Stimulated activated CD8-positive, alpha-beta memory T cell treated with anti-CD3 and anti-CD28 coated beads, Interleukin-15, amount 100 ng/mL, for 48 hours (primary cell): ENCODE measurements at regions not wholly inside any gene's neighbourhood (a gene's known extent, or its start where the extent isn't known, plus 50 kb on each side); places are given as distances from the start of the nearest gene placed in this dataset.

Source experiments
- DNase-seq, 2 donors: peaks; one replicate each; pipeline ENCODE4 v3.0.0-alpha.2; 2020; ENCODE audit warnings: low read depth in 2 of 2

DNA sequence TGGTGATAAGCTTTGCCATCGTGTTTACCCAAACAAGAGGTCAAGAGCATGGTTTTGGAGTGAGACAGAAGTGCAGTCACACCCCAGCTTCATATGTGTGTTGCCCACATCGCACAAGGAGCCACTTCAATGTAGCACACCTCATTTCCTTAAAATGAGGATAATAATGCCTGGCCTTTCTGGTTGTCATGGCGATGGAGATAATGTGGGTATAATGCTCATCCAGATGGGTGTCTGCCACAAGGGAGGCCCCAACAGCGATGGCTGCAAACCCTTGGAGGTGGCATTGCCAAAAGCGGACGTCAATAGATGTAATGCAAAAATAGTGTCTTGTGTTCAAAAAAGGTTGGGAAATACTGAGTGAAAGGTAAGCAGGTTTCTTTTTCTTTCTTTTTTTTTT lies 83.1 kb upstream of the AJAP1 start:
- DNase-seq, result no peak

DNA sequence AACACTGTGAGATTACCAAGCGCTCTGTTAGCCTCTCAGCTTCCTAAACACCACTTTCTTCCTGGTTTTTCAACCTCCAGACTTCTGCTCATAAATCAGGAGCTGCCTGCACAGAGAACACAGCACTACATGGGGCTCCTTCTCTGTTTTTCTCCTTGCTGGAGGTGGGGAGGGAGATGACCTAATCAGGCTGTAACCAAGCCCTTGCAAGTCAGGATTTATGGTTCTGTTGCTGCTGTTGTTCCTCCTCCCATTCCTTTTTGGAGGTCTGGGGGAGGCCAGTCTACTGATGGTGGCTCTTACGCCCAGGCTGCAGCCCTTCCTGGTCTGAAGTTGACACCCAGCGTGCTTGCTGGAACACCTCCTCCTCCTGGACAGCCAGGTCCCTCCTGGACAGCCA lies 80.9 kb upstream of the AJAP1 start:
- DNase-seq, result no peak

DNA sequence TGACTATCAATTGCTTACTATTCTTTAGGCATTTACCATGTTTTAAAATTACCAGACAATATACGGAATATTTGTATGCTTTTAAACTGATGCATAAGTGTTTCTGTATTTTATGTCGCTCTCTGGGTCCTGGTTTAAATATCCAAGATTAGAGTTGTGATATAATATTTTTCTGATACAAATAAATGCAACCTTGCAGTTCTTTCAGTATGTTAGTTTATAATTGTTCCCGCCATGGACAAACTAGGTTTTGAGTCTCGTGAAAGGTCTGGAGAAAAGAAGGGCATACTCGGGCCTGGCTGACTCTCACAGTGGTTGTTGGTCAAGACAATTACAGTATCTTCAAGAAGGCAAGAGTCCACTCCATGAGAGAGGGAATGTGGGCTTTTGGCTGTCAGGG lies 72.6 kb upstream of the AJAP1 start:
- DNase-seq, result no peak

DNA sequence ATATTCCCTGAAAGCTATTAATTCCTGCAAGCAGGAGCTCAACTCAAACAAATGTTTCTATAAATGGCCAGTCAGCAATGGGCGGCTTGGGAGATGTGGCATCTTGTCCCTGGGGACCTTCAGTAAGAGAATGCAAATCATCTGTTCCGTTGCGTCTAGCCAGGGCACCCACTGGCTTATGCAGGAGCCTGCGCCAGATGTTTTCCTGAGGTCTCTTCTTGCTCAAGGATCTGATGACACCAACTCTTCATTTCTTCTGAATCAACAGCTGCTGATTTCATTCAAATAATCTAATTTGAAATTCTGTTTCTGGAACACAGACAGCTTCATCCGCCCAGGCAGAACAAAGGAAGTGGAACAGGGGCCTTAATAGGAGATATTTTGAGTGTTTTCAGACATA lies 70.0 kb upstream of the AJAP1 start:
- DNase-seq, result no peak

DNA sequence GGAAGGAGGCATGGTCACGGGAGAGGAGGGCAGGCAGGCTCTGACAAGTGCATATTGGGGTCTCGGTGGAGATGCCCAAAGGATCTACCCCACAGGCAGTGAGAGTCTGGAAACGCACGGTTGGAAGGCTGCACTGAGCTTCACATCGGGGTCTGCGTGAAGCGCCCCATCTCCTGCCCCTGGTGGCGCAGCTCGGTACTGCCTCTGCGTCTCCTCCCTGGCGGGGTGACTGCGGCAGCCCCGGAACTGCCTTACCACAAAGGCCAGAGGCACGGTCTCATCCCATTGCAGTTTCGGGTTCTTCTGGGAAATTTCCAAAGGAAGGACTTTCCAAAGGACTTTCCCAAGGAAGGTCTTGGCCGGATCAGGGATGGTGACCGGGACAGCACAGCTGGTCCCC lies 69.2 kb upstream of the AJAP1 start:
- DNase-seq, result peak; percentile 10 to 24

DNA sequence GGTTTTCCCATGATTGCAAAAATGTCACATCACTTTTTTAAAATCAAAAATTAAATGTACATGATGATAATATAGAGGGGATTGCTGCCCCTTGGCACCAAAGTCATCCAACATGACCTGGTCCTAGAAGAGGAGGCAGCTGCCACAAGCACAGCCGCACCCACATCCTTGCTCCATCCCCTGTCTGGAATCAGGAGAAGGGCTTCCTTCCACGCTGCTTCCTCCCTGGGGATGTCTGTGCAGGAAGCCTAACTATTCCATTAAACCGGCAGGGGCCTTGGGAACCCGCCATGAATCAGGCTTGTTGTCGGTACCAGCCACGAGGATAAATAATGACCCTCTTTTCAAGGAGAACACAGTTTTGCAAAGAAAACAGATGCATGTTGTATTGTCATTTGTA lies 68.7 kb upstream of the AJAP1 start:
- no peak for DNase-seq

DNA sequence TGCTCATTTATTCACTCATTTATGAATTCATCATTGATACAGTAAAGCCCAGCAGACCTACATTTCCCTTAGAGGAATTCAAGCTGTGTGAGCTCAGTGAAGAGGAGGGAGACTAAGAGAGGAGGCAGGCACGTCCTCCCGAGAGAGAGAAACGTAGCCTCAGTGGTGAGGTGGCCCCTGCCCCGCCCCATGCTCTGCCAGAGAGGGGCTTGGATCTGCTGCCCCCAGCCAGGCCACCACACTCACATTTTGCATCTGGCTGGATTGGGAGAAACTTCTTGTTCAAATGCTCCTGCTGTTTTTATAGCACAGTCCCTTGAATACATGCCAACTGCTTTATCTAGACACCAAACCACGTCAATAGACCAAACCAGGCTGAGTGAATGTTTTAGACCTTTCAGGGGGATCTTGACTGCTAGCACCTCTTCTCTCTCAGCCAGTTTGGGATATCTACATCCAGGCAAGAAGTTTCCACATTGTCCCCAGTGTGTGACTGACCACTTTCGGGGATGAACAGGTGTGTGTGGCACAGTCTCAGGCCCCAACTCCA lies 67.7 kb upstream of the AJAP1 start:
- no peak for DNase-seq

DNA sequence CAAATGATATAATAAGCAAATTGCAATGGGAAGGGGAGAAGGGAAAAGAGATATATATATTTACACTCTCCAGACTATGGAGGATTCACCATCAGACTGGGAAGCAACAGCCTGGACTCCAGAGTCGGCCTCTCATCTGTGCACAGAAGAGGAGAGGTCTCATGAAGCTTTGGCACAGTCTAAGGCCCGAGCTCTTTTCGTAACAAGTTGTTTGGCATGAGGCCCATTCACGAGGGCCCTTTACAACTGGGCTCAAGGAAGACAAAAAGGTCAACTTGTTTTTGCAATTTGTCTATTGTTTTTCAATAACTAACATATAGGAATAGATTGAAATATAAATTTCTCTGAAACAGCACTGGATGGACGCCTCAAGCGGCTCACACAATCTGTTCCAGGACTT lies 66.7 kb upstream of the AJAP1 start:
- no peak for DNase-seq

DNA sequence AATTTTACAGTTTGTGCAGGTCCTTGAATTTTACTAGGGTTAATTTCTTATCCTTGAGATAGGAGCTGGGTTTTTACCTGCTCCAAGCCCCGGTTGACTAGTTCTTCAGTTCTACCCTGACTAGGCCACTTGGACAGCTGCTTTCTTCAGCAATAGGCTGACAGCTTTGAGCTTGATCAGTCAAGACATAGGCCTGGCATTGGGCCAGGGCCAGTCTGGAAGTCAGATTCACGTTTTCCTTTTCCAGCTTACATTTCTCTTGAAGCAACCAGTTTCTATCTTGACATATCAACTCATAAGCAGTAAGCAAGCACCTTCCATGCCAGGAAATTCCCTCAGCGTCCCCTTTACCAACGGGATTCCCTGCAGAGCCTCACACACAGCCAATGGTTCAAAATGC lies 63.7 kb upstream of the AJAP1 start:
- no peak for DNase-seq

DNA sequence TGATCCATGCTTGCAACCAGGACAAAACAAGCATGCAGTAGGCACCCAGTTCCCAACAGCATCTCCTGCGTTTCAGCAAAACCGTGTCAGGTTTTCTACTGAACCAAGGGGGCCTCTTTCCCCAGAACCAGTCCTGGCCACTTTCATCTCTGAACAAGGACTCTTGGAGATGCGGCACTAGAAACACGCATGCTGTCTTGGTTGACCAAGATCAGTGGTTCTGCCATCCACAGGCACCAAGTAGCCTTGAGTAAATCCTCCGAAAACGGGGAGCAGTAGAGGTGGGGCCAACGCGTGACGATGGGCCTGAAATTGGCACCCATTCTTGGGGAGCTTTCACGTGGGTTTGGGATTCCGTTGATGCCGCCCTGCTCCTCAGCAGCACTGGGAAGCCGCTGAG lies 62.5 kb upstream of the AJAP1 start:
- DNase-seq, result no peak

DNA sequence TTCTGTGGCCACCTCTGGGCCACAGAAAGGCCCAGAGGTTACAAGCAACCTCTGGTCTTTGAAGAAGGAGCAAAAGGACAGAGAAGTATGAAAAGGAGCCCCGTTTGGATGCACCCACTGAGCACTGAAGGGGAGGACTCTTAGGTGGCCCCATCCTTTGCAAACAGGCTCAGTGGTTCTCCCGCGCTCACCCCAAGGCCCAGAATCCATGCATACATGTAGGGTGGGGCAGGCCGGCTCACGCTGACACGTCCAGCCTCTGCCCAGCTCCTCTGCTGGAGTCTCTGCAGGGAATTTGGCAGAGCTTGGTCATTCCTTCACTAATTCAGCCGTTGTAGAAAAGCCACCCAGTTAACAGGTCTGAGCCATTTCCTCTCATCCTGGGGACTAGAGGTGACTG lies 61.3 kb upstream of the AJAP1 start:
- no peak for DNase-seq

DNA sequence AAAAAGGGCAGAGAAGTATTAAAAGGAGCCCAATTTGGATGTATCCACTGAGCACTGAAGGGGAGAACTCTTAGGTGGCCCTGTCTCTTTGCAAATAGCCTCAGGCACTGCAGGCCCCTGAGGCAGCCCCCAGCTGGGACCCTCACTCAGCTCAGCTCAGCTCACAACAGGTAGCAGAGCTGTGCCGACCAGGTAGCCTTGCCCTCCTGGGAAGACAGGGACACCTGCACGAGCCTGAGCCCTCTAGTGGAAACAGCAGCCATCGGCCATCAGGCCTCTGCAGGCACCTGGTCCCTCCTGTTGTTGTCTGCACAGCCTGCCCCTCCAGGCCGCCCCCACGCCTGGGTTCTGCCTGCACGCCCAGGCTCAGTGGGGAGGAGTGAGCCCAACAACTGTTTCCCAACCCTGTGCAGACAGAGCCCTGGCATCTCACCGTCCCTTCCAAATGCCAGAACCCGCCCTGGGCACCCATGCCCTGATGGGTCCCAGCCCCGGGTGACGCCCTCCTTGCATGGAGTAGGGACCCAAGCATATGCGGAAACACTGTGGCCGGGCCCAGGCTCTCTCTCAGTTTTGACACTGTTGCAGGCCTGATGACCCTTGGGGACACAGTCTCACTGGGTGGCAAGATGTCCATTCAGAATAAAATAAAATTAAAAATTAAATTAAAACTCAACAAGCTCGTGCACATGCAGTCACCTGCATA lies 60.0 kb upstream of the AJAP1 start:
- no peak for DNase-seq

DNA sequence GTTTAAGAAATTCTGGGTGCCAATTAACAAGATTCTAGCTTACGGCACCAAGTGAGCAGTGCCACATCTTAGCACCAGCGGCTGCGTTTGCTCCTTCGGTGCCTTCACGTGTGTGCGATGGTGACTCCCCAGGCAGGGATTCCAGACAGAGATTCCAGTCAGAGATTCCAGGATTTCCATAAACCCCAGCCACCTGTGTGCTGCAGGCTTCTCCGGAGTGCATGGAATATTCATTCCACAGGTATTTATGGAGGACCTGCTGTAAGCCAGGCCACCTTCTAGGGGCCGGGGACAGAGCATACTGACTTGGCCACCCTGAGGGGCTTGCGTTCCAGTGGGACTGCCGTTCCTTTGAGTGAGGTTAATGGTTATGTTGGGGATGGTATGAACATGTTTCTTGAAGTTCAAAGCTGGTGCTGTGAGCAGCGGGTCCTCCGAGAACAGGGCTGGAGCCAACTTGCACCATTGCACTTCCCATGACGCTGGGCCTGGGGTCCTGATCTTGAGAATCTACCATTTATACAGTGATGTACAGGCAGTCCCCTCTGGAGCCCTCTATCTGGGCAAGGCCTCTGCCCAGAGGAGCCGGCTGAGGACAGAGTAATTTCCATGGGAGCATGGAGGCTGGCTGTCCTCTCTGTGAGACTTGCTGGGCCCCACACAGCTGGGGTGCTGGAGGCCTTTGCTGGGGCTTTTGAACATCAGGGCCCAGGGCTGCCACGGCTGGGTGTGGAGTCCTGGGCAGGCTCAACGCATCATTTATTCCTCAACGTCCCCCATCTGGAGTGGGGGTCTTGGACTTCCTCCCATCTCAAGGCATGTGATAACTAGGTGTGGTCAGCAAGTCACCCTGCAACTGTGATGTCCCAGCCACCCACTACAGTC lies 58.8 kb upstream of the AJAP1 start:
- no peak for DNase-seq

DNA sequence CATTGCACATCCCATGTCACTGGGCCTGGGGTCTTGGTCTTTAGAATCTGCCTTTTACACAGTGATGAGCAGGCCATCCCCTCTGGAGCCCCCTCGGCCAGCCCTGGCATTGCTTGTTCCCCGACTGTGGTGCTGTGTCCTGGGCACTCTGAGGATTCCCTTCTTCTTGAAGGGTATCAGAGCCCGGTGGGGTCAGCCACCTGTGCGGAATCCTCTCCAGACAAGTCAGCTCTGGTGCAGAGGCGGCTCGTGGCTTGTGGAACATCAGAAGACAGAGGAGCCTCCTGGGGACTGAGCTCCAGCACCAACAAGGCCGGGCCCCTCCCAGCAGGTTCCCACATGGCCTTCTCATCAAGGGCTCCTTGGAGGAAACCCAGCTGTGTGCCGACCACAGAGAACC lies 57.9 kb upstream of the AJAP1 start:
- DNase-seq, result no peak

DNA sequence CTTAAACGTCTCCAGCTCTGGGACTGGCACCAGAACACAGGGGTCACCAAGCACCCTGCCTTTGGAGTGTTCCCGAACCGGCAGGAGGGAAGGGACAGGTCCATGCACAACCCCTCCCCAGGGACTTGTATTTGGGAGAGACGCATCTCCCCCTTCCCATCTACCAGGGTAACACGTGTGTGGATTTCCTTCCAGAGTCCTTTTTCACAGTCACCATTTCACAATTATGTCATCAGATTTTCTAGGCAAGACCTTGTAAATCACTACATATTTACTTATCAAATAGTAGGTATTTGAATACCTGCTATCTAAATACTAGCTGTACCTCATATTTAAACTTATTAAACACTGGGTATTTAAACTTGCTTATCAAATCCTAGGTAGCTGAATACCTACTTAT lies 57.4 kb upstream of the AJAP1 start:
- DNase-seq, result no peak

DNA sequence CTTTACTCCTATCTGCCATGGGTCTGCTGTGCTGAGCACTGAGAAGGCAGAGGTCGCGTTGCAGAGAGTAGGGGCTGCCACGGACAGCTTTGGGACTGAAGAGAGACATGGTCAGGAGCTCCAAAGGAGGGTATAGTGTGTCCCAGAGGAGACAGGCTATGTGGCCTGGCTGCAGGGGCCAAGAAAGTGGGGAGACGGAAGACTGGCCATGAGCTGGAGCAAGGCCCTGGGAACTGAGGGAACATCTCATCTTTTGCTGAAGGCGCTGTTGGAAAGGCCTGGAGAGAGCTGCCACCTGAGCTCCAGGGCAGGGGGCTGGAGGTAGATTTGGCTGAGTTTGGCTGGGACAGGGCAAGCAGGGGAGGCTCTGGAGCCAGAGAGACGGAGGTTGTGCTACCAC lies 55.8 kb upstream of the AJAP1 start:
- no peak for DNase-seq

DNA sequence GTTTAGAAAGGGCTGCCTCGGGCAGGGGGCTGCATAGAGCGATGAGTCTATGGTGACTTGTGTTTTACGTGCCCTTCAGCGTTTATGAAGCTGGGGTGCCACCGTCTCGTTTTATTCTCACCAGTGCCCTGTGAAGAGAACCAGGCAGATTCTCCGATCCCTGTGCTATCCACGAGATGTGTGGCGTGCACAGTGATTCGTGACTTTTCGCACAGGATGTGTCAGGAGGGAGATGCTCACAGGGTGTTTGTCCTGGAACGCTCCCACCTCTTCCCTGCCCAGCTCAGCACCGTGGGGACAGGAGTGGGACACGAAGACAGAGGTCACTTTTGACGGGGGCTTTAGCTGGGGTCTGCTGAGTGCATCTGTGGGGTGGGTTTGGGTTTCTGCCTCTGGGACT lies 54.9 kb upstream of the AJAP1 start:
- no peak for DNase-seq

DNA sequence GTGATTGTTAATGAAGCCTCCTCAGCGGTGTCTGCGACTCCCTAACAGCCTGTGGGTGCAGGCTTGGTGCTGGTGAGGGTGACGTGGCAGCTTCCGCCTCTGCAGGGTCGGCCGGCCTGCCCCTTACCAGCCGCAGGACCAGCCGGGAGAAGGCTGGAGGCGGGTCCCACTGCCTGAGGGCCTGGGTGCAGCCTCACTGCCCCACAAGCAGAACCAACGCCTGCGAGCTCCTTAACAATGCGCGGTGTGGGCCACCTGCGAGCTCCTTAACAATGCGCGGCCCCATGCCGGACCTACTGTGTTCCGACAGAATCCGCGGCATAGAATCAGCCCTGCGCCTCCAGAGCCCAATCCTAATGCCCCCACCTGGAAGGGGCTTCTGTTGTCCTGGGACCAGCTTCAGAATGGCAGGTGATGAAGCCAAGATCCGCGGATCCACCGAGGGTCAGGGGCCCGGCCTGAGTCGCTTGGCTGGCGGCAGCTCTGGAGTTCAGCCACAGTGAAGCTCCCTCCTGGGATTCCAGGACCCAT lies 54.4 kb upstream of the AJAP1 start:
- no peak for DNase-seq

DNA sequence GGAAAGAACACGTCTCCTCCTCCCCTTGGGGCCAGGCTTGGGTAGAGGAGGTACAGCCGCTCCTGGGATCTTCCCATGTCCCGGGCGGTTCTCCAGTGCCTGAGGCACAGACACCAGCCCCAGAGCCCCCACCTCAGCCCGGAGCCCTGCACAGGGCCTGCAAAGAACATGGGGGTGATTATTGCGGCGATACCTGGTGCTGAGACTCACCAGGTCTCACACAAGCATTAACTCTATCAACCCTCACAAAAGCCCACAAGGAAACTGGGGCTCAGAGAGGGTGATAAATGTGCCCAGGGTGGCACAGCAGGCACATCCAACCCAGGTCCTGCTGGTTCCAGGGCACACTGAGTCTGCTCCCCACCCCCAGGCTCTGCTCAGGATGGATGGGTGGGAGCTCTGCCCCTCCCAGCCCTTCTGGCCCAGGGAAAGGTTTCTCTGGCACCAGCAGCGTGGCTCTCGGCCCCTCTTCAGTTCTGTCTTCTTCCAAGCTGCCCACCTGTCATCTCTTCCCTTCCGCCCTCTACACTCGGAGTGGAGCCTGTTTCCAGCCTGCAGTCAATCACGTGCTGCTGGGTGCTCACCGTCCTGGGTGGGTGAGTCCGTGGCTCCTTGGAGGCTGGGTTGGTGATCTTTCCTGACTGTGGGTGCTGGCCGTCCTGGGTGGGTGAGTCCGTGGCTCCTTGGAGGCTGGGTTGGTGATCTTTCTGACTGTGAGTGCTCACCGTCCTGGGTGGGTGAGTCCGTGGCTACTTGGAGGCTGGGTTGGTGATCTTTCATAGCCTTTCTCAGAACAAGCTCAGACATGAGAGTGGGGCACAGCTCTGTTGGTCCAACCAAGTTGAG lies 53.6 kb upstream of the AJAP1 start:
- no peak for DNase-seq

DNA sequence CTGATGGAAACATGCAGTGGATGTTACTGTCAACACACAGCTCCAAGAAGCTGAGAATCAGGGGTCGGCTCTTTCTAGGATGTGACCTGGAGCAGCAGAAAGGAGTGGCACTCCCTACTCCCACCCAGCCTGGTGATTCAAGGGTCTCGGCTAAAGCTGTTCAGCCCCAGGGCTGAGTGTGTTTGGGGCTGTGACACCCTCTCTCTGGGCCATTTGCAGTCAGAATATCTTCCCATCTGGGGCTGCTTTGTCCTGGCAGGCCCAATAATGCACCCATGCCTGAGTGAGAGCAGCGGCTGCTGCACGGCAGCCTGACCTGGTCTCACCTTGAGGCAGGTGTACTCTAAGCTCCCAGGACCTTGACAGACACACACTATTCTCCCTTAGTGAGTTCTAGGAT lies 52.5 kb upstream of the AJAP1 start:
- DNase-seq, result no peak

DNA sequence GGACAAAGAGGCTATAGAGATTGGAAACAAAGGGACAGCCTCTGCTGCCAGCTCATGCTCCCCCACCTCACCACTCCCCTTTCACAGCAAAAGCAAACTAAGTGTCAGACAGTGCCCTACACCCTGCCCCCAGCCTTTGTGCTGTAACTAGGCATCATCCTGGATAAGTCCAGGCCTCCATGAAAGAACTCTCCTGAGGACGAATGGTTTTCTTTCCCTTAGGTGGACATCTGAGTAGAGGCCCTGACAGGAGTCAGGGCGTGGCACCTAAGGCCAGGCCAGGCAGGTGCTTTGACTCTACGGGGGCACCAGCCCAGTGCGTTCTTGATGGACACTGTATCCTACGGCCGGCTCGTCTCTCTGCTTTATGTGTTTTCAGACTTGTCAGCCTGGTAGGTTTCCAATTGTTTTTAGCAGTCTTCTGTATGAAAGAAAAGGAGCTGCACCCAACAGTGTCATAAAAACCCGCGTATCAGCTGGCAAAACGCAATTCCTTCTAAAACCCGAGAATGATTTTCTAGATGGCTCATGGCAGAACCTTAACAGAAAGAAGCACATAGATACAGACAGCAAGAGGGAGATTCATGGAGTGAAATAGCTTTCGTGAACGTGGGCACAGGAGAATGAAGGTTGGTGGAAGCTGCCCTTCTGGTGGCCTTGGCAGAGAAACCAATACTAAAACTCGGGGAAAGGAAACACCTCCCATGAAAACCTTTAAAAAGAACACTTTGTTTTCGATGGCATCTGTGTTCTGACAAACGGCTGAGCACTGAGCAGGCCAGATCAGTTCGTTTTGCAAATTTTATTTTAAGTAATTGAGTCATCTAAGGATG lies 51.7 kb upstream of the AJAP1 start:
- no peak for DNase-seq
